PC-3 (cell line): ENCODE measurements at regions not wholly inside any gene's neighbourhood (a gene's known extent, or its start where the extent isn't known, plus 50 kb on each side); places are given as distances from the start of the nearest gene placed in this dataset.

Experiments used
- ATAC-seq: fragments of 200-7000 bp; cut with Tn5 transposase; 2 replicates; pipeline ENCODE4 v1.9.1; 2020; ENCODE audit warnings: mild to moderate bottlenecking, moderate library complexity
- BruUV-seq: library from RNA; stranded (reverse); fragments of 400-500 nt; replicated peaks from 2 replicates; lab custom pipeline; 2021; lab: Mats Ljungman, UMichigan
- CTCF ChIA-PET: fragments of 300-600 bp; sonication (Branson Sonifier 250); formaldehyde crosslinking; loops from one replicate; lab custom pipeline; 2022; ENCODE audit warnings: antibody characterized with exemption; lab: Charles Lee
- POLR2A ChIA-PET: fragments of 300-600 bp; sonication (Branson Sonifier 250); formaldehyde crosslinking; loops from one replicate; lab custom pipeline; 2022; ENCODE audit warnings: antibody characterized with exemption; ENCODE audit not compliant: unreplicated experiment; lab: Charles Lee
- DNase-seq: peaks from one replicate; pipeline ENCODE4 v3.0.0-alpha.2; 2015
- H2AFZ ChIP-seq: fragments of 300-600 bp; sonication (generic); 2 replicates; pipeline ENCODE4 v1.6.0; 2016; ENCODE audit warnings: antibody characterized with exemption, low read length
- H3F3A ChIP-seq: fragments of 300-600 bp; sonication (generic); one replicate; pipeline ENCODE4 v1.6.0; 2017; ENCODE audit warnings: antibody characterized with exemption, low read length, control low read depth, mild to moderate bottlenecking; ENCODE audit not compliant: unreplicated experiment
- H3K27ac ChIP-seq: fragments of 300-600 bp; sonication (generic); 2 replicates; pipeline ENCODE4 v1.5.1; 2016; ENCODE audit warnings: mild to moderate bottlenecking, low read length
- H3K27me3 ChIP-seq: fragments of 300-600 bp; sonication (generic); 2 replicates; pipeline ENCODE4 v1.6.1; 2016; ENCODE audit warnings: low read length, mixed read lengths
- H3K36me3 ChIP-seq: fragments of 300-600 bp; sonication (generic); 2 replicates; pipeline ENCODE4 v1.6.1; 2016; ENCODE audit warnings: low read depth, mixed run types, low read length, mixed read lengths
- H3K4me1 ChIP-seq: fragments of 300-600 bp; sonication (generic); 2 replicates; pipeline ENCODE4 v1.5.1; 2016; ENCODE audit warnings: low read length; ENCODE audit not compliant: insufficient read depth
- H3K4me2 ChIP-seq: fragments of 300-600 bp; sonication (generic); 2 replicates; pipeline ENCODE4 v1.6.0; 2016; ENCODE audit warnings: low read length
- H3K4me3 ChIP-seq: fragments of 300-600 bp; sonication (generic); 2 replicates; pipeline ENCODE4 v1.5.1; 2016; ENCODE audit warnings: mild to moderate bottlenecking, low read length, mixed read lengths
- H3K79me2 ChIP-seq: fragments of 300-600 bp; sonication (generic); 2 replicates; pipeline ENCODE4 v1.6.1; 2017; ENCODE audit warnings: low read length, mixed read lengths
- H3K9ac ChIP-seq: fragments of 300-600 bp; sonication (generic); 2 replicates; pipeline ENCODE4 v1.6.0; 2016; ENCODE audit warnings: mild to moderate bottlenecking, low read length
- H3K9me2 ChIP-seq: fragments of 300-600 bp; sonication (generic); replicated peaks from 2 replicates; pipeline ENCODE4 v1.6.1; 2016; ENCODE audit warnings: mixed run types, low read length, mixed read lengths
- H3K9me3 ChIP-seq: fragments of 300-600 bp; sonication (generic); 2 replicates; pipeline ENCODE4 v1.6.1; 2016; ENCODE audit warnings: low read length, mixed read lengths
- H4K20me1 ChIP-seq: fragments of 300-600 bp; sonication (generic); 2 replicates; pipeline ENCODE4 v1.6.1; 2016; ENCODE audit warnings: low read length, mixed read lengths
- CTCF ChIP-seq: fragments of 300-600 bp; sonication (generic); conservative IDR thresholded peaks from 2 replicates; pipeline ENCODE4 v1.5.1; 2017; ENCODE audit warnings: antibody characterized with exemption, low read depth, mild to moderate bottlenecking, low read length
- EZH2 ChIP-seq: fragments of 300-600 bp; sonication (generic); IDR thresholded peaks from one replicate; pipeline ENCODE4 v1.6.1; 2017; ENCODE audit warnings: antibody characterized with exemption, mild to moderate bottlenecking, low read length; ENCODE audit not compliant: unreplicated experiment
- EZH2phosphoT487 ChIP-seq: fragments of 300-600 bp; sonication (generic); IDR thresholded peaks from 2 replicates; pipeline ENCODE4 v1.6.1; 2018; ENCODE audit warnings: mild to moderate bottlenecking, antibody characterized with exemption, low read length, borderline replicate concordance
- intact Hi-C: fragments of 100-400 bp; cut with micrococcal nuclease; formaldehyde crosslinking; loops from 2 replicates; pipeline ENCODE4 v1.9.0; 2023

GRCh38 chr16:26740771-26741170 is 326.0 kb upstream of the C16orf82 start:
- ATAC-seq (no peak), DNase-seq (no peak)
- no peak overlapping the region for H3K27ac ChIP-seq
- no peaks in the 10 kb centered on the region for H3K36me3 ChIP-seq
- H3K4me2 ChIP-seq = no peak overlapping the region
- no peak overlapping the region for H3K4me3 ChIP-seq
- H3K9me3 ChIP-seq = no peaks in the 10 kb centered on the region
- ChIA-PET CTCF (no interaction called here), POLR2A (no interaction called here)
- BruUV-seq = no TSS peak
- no peaks in the 10 kb centered on the region for H3K4me1 ChIP-seq
- no peaks in the 10 kb centered on the region for H3K79me2 ChIP-seq
- H3K9ac ChIP-seq = no peak overlapping the region
- no peaks in the 10 kb centered on the region for H4K20me1 ChIP-seq
- intact Hi-C loops = no loop called here
- TF ChIP-seq EZH2phosphoT487 = no peak
- no peak for TF ChIP-seq EZH2
- no peak for TF ChIP-seq CTCF
- H3K27me3 ChIP-seq = no peaks in the 10 kb centered on the region
- no peak overlapping the region for H2AFZ ChIP-seq
- no peaks in the 10 kb centered on the region for H3K9me2 ChIP-seq
- no peaks in the 10 kb centered on the region for H3F3A ChIP-seq

- no peaks in the 10 kb centered on the region for H3K4me1 ChIP-seq
- H3F3A ChIP-seq = no peaks in the 10 kb centered on the region
- no peak overlapping the region for H2AFZ ChIP-seq
- H4K20me1 ChIP-seq = no peaks in the 10 kb centered on the region
- ChIA-PET CTCF (no interaction called here), POLR2A (no interaction called here)
- no peaks in the 10 kb centered on the region for H3K79me2 ChIP-seq
- H3K4me2 ChIP-seq = no peak overlapping the region
- H3K4me3 ChIP-seq = no peak overlapping the region
- BruUV-seq = no TSS peak
- intact Hi-C loops = no loop called here
- H3K27me3 ChIP-seq = no peaks in the 10 kb centered on the region
- TF ChIP-seq EZH2phosphoT487 = no peak
- no peak for TF ChIP-seq CTCF
- no peak for TF ChIP-seq EZH2
- H3K27ac ChIP-seq = no peak overlapping the region
- ATAC-seq (no peak), DNase-seq (no peak)
- no peaks in the 10 kb centered on the region for H3K36me3 ChIP-seq
- H3K9me3 ChIP-seq = no peaks in the 10 kb centered on the region
- no peaks in the 10 kb centered on the region for H3K9me2 ChIP-seq
- H3K9ac ChIP-seq = no peak overlapping the region
Observed at GRCh38 chr16:26742040-26742439, 324.7 kb upstream of the C16orf82 start.

- Histone ChIP-seq H3K36me3 (no peaks in the 10 kb centered on the region), H3F3A (no peaks in the 10 kb centered on the region), H3K4me1 (no peaks in the 10 kb centered on the region), H3K79me2 (no peaks in the 10 kb centered on the region), H3K4me3 (no peak overlapping the region), H3K9me3 (no peaks in the 10 kb centered on the region), H3K27ac (no peak overlapping the region), H3K4me2 (no peak overlapping the region), H4K20me1 (no peaks in the 10 kb centered on the region), H3K9me2 (no peaks in the 10 kb centered on the region), H2AFZ (no peak overlapping the region), H3K9ac (no peak overlapping the region), H3K27me3 (no peaks in the 10 kb centered on the region)
- ATAC-seq (no peak), DNase-seq (no peak)
- CTCF ChIA-PET = no interaction called here
- TF ChIP-seq EZH2phosphoT487 (no peak), EZH2 (no peak), CTCF (no peak)
- intact Hi-C loops = no loop called here
- POLR2A ChIA-PET = no interaction called here
- BruUV-seq = no TSS peak
Observed at GRCh38 chr16:26744430-26744829, 322.3 kb upstream of the C16orf82 start.
